ENCODE measurements at regions not wholly inside any gene's neighbourhood (a gene's known extent, or its start where the extent isn't known, plus 50 kb on each side); places are given as distances from the start of the nearest gene placed in this dataset.
"Not testable (repeated sequence)": the region's sequence is repeated elsewhere in the genome, so short reads cannot be mapped to it uniquely, and the experiment has no call there.

GRCh38 chr10:44114441-44114840 is 270.5 kb downstream of the CXCL12 start:
- Histone ChIP-seq H4K20me1 (ENCODE audit: insufficient read depth, low read length, poor library complexity, severe bottlenecking) (no peaks in the 10 kb centered on the region), H3F3A (ENCODE audit: low read depth) (no peaks in the 10 kb centered on the region), H3K9me2 (replicated peaks; ENCODE audit: low read depth, low read length) (no peaks in the 10 kb centered on the region), H3K4me3 (ENCODE audit: low read length, poor library complexity, severe bottlenecking) (no peak overlapping the region), H3K9me3 (ENCODE audit: insufficient read depth, low read depth, low read length) (no peaks in the 10 kb centered on the region), H3K79me2 (ENCODE audit: insufficient read depth, low read length) (no peaks in the 10 kb centered on the region), H2AFZ (ENCODE audit: low read length) (no peak overlapping the region), H3K27me3 (ENCODE audit: insufficient read depth, low read length, poor library complexity, severe bottlenecking) (no peaks in the 10 kb centered on the region), H3K4me2 (ENCODE audit: low read depth, low read length, poor library complexity, severe bottlenecking) (no peak overlapping the region), H3K4me1 (ENCODE audit: insufficient read depth, low read length, poor library complexity, severe bottlenecking) (no peaks in the 10 kb centered on the region), H3K9ac (ENCODE audit: low read depth, low read length, poor library complexity, severe bottlenecking) (no peak overlapping the region), H3K36me3 (ENCODE audit: insufficient read depth, low read length) (no peaks in the 10 kb centered on the region)
- TF ChIP-seq CTCF (conservative IDR thresholded peaks at IDR 0.05; ENCODE audit: low read length) (no peak), EZH2phosphoT487 (IDR thresholded peaks at IDR 0.05; ENCODE audit: borderline replicate concordance) (no peak)

- not testable (repeated sequence) for H3K9me2 ChIP-seq (replicated peaks; ENCODE audit: low read depth, low read length); H3K4me1 ChIP-seq (ENCODE audit: insufficient read depth, low read length, poor library complexity, severe bottlenecking); H3K4me3 ChIP-seq (ENCODE audit: low read length, poor library complexity, severe bottlenecking); H4K20me1 ChIP-seq (ENCODE audit: insufficient read depth, low read length, poor library complexity, severe bottlenecking); H3K79me2 ChIP-seq (ENCODE audit: insufficient read depth, low read length); H3K9me3 ChIP-seq (ENCODE audit: insufficient read depth, low read depth, low read length); H3K27me3 ChIP-seq (ENCODE audit: insufficient read depth, low read length, poor library complexity, severe bottlenecking); H3K9ac ChIP-seq (ENCODE audit: low read depth, low read length, poor library complexity, severe bottlenecking); H3K36me3 ChIP-seq (ENCODE audit: insufficient read depth, low read length); H3F3A ChIP-seq (ENCODE audit: low read depth); H3K4me2 ChIP-seq (ENCODE audit: low read depth, low read length, poor library complexity, severe bottlenecking); H2AFZ ChIP-seq (ENCODE audit: low read length)
Observed at GRCh38 chr10:44112280-44112679, 272.6 kb downstream of the CXCL12 start.

DNA sequence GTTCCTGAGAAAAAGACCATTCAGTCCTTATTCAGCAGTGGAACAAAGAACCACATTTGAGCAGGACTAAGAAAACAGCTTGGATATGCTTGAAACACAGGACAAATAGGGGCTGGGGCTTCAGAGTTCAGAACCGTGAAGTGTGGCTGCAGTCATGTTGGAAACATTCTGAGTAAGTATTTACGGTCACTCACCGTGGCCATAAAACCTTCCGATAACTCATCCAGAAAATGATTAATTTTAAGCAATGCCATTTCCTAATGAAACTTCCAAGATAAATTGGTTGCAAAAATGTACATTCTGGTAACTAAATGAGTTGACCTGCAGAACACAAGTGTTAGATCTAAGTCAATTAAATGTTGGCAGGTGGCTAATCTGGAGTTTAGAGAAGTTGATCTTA is 279.2 kb downstream of the CXCL12 start:
- H3K4me2 ChIP-seq (ENCODE audit: low read depth, low read length, poor library complexity, severe bottlenecking) = no peak overlapping the region
- no peaks in the 10 kb centered on the region for H4K20me1 ChIP-seq (ENCODE audit: insufficient read depth, low read length, poor library complexity, severe bottlenecking)
- H3K9me3 ChIP-seq (ENCODE audit: insufficient read depth, low read depth, low read length) = no peaks in the 10 kb centered on the region
- H3K4me1 ChIP-seq (ENCODE audit: insufficient read depth, low read length, poor library complexity, severe bottlenecking) = peaks cover 5% of the 10 kb centered on the region
- no peak overlapping the region for H3K4me3 ChIP-seq (ENCODE audit: low read length, poor library complexity, severe bottlenecking)
- no peaks in the 10 kb centered on the region for H3F3A ChIP-seq (ENCODE audit: low read depth)
- H3K9ac ChIP-seq (ENCODE audit: low read depth, low read length, poor library complexity, severe bottlenecking) = no peak overlapping the region
- no peaks in the 10 kb centered on the region for H3K9me2 ChIP-seq (replicated peaks; ENCODE audit: low read depth, low read length)
- H2AFZ ChIP-seq (ENCODE audit: low read length) = no peak overlapping the region
- no peaks in the 10 kb centered on the region for H3K27me3 ChIP-seq (ENCODE audit: insufficient read depth, low read length, poor library complexity, severe bottlenecking)
- no peaks in the 10 kb centered on the region for H3K79me2 ChIP-seq (ENCODE audit: insufficient read depth, low read length)
- no peak for TF ChIP-seq EZH2phosphoT487 (IDR thresholded peaks at IDR 0.05; ENCODE audit: borderline replicate concordance)
- no peak for TF ChIP-seq CTCF (conservative IDR thresholded peaks at IDR 0.05; ENCODE audit: low read length)
- H3K36me3 ChIP-seq (ENCODE audit: insufficient read depth, low read length) = no peaks in the 10 kb centered on the region

- H3K9ac ChIP-seq (ENCODE audit: low read depth, low read length, poor library complexity, severe bottlenecking) = no peak overlapping the region
- no peak overlapping the region for H2AFZ ChIP-seq (ENCODE audit: low read length)
- no peaks in the 10 kb centered on the region for H3K9me3 ChIP-seq (ENCODE audit: insufficient read depth, low read depth, low read length)
- H3K36me3 ChIP-seq (ENCODE audit: insufficient read depth, low read length) = no peaks in the 10 kb centered on the region
- H3K9me2 ChIP-seq (replicated peaks; ENCODE audit: low read depth, low read length) = no peaks in the 10 kb centered on the region
- H3K79me2 ChIP-seq (ENCODE audit: insufficient read depth, low read length) = no peaks in the 10 kb centered on the region
- H3K4me3 ChIP-seq (ENCODE audit: low read length, poor library complexity, severe bottlenecking) = no peak overlapping the region
- no peaks in the 10 kb centered on the region for H3F3A ChIP-seq (ENCODE audit: low read depth)
- H3K27me3 ChIP-seq (ENCODE audit: insufficient read depth, low read length, poor library complexity, severe bottlenecking) = no peaks in the 10 kb centered on the region
- H4K20me1 ChIP-seq (ENCODE audit: insufficient read depth, low read length, poor library complexity, severe bottlenecking) = no peaks in the 10 kb centered on the region
- H3K4me2 ChIP-seq (ENCODE audit: low read depth, low read length, poor library complexity, severe bottlenecking) = no peak overlapping the region
- H3K4me1 ChIP-seq (ENCODE audit: insufficient read depth, low read length, poor library complexity, severe bottlenecking) = peaks cover 5% of the 10 kb centered on the region
- TF ChIP-seq EZH2phosphoT487 (IDR thresholded peaks at IDR 0.05; ENCODE audit: borderline replicate concordance) (no peak), CTCF (conservative IDR thresholded peaks at IDR 0.05; ENCODE audit: low read length) (no peak)
Observed at GRCh38 chr10:44102726-44103255, 282.1 kb downstream of the CXCL12 start.
